ENCODE measurements at regions not wholly inside any gene's neighbourhood (a gene's known extent, or its start where the extent isn't known, plus 50 kb on each side); places are given as distances from the start of the nearest gene placed in this dataset.

GRCh38 chrX:110409925-110410324 lies 51.3 kb downstream of the RTL9 start:
- no peak for DNase-seq
- TF ChIP-seq FOSL2 (IDR thresholded peaks at IDR 0.05; ENCODE audit: borderline replicate concordance, low read depth) (peak; percentile 46; the same call in 1 of the 2 replicates), JUND (IDR thresholded peaks at IDR 0.05) (peak; percentile 29; the same call in 1 of the 2 replicates), RCOR1 (IDR thresholded peaks at IDR 0.05; ENCODE audit: low read length) (no peak)
- Histone ChIP-seq H3K27ac (ENCODE audit: low read depth in 2 of 2, low read length in 1 of 2) (no peak overlapping the region; a peak in 1 of 4 replicates), H3K9me2 (no peaks in the 10 kb centered on the region), H3K9me3 (no peaks in the 10 kb centered on the region), H3K27me3 (ENCODE audit: insufficient read depth) (no peaks in the 10 kb centered on the region), H3K4me2 (no peak overlapping the region), H2AFZ (ENCODE audit: low read depth) (no peak overlapping the region), H3K4me1 (ENCODE audit: control insufficient read depth in 1 of 2, insufficient read depth in 2 of 2, low read depth in 1 of 2, low read length in 1 of 2) (no peaks in the 10 kb centered on the region; a peak in 1 of 4 replicates), H3K79me2 (ENCODE audit: insufficient read depth) (no peaks in the 10 kb centered on the region), H3K36me3 (replicated peaks in 1 of 2; ENCODE audit: control insufficient read depth in 1 of 2, insufficient read depth in 2 of 2, low read length in 1 of 2) (no peaks in the 10 kb centered on the region), H4K20me1 (ENCODE audit: insufficient read depth) (no peaks in the 10 kb centered on the region), H3K9ac (no peak overlapping the region), H3F3A (replicated peaks; ENCODE audit: insufficient read depth) (no peaks in the 10 kb centered on the region), H3K4me3 (ENCODE audit: low read depth in 2 of 2, low read length in 1 of 2) (no peak overlapping the region)
- ChIA-PET CTCF (interaction anchor here (1.3 to 14.6 kb wide), 3 partner anchors 8 to 263 kb away, joined by 6 to 315 read pairs (median 82); no protein-coding TSS in a partner anchor), POLR2A (no interaction called here)
- WGBS (ENCODE audit: low lambda C conversion rate) = 12% methylated on average over 6 of the region's 6 CpGs

DNA sequence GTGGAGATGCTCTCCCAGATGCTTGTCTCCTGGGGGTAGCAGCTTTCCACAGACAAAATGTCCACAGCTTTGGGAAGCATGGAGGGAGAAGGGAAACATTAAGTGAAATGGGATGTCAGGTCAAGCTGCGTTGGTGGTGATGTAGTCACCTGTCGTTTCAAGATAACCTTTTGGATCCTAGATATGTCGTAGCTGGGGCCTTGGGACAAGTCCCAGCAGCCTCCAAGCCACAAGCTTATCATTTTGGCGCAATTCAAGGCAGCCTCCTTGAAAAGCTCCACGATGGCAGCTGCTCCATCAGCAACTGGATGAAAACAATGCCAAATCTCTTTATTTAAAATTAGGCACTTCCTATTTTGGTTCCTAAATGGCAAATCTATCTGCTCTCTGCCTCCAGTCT lies 52.0 kb downstream of the RTL9 start:
- H3K27me3 ChIP-seq (ENCODE audit: insufficient read depth) = no peaks in the 10 kb centered on the region
- no peak overlapping the region for H3K4me3 ChIP-seq (ENCODE audit: low read depth in 2 of 2, low read length in 1 of 2)
- no peak overlapping the region for H2AFZ ChIP-seq (ENCODE audit: low read depth)
- TF ChIP-seq, protein P1, sequence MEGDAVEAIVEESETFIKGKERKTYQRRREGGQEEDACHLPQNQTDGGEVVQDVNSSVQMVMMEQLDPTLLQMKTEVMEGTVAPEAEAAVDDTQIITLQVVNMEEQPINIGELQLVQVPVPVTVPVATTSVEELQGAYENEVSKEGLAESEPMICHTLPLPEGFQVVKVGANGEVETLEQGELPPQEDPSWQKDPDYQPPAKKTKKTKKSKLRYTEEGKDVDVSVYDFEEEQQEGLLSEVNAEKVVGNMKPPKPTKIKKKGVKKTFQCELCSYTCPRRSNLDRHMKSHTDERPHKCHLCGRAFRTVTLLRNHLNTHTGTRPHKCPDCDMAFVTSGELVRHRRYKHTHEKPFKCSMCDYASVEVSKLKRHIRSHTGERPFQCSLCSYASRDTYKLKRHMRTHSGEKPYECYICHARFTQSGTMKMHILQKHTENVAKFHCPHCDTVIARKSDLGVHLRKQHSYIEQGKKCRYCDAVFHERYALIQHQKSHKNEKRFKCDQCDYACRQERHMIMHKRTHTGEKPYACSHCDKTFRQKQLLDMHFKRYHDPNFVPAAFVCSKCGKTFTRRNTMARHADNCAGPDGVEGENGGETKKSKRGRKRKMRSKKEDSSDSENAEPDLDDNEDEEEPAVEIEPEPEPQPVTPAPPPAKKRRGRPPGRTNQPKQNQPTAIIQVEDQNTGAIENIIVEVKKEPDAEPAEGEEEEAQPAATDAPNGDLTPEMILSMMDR (IDR thresholded peaks at IDR 0.05) = no peak
- TF ChIP-seq NFIC (IDR thresholded peaks at IDR 0.05; ENCODE audit: borderline replicate concordance) = no peak
- TF ChIP-seq GABPA (IDR thresholded peaks at IDR 0.05; ENCODE audit: low read depth) = no peak
- no peak for TF ChIP-seq POLR2AphosphoS5 (IDR thresholded peaks at IDR 0.05; ENCODE audit: low read depth, low read length)
- no peak for TF ChIP-seq EZH2phosphoT487 (IDR thresholded peaks at IDR 0.05; ENCODE audit: borderline replicate concordance, low read depth)
- TF ChIP-seq RXRA (IDR thresholded peaks at IDR 0.05; ENCODE audit: borderline replicate concordance, low read depth) = no peak
- TF ChIP-seq RFX5 (IDR thresholded peaks at IDR 0.05; ENCODE audit: low read length) = no peak
- no peak for TF ChIP-seq MEF2A (IDR thresholded peaks at IDR 0.05; ENCODE audit: borderline replicate concordance, low read depth)
- TF ChIP-seq JUND (IDR thresholded peaks at IDR 0.05) = no peak
- no peak for TF ChIP-seq TEAD4 (IDR thresholded peaks at IDR 0.05; ENCODE audit: borderline replicate concordance, insufficient read depth)
- TF ChIP-seq SIN3A (IDR thresholded peaks at IDR 0.05; ENCODE audit: borderline replicate concordance, low read depth, low read length) = no peak
- no peak for TF ChIP-seq FOXJ3 (CRISPR knock-in tag; IDR thresholded peaks at IDR 0.05)
- TF ChIP-seq USF2 (IDR thresholded peaks at IDR 0.05; ENCODE audit: borderline replicate concordance, low read depth, low read length) = no peak
- no peak for TF ChIP-seq TCF12 (IDR thresholded peaks at IDR 0.05)
- TF ChIP-seq NRF1 (IDR thresholded peaks at IDR 0.05; ENCODE audit: low read depth, low read length) = no peak
- TF ChIP-seq RAD21 (IDR thresholded peaks at IDR 0.05; ENCODE audit: low read length) = no peak
- no peak for TF ChIP-seq MAX (IDR thresholded peaks at IDR 0.05; ENCODE audit: low read depth)
- TF ChIP-seq EP300 (IDR thresholded peaks at IDR 0.05; ENCODE audit: borderline replicate concordance in 1 of 2, low read depth in 1 of 2, low read length in 1 of 2) = no peak
- no peak overlapping the region for H3K9ac ChIP-seq
- H4K20me1 ChIP-seq (ENCODE audit: insufficient read depth) = no peaks in the 10 kb centered on the region
- peaks cover 3% of the 10 kb centered on the region for H3F3A ChIP-seq (replicated peaks; ENCODE audit: insufficient read depth)
- no peaks in the 10 kb centered on the region; a peak in 1 of 4 replicates for H3K4me1 ChIP-seq (ENCODE audit: control insufficient read depth in 1 of 2, insufficient read depth in 2 of 2, low read depth in 1 of 2, low read length in 1 of 2)
- ChIA-PET POLR2A (no interaction called here), CTCF (interaction anchor here (0.6 to 14.6 kb wide), 7 partner anchors 8 to 553 kb away, joined by 3 to 315 read pairs (median 6); no protein-coding TSS in a partner anchor)
- WGBS (ENCODE audit: low lambda C conversion rate) = 35% methylated on average over 5 of the region's 5 CpGs
- H3K9me2 ChIP-seq = no peaks in the 10 kb centered on the region
- H3K9me3 ChIP-seq = no peaks in the 10 kb centered on the region
- no peaks in the 10 kb centered on the region for H3K36me3 ChIP-seq (replicated peaks in 1 of 2; ENCODE audit: control insufficient read depth in 1 of 2, insufficient read depth in 2 of 2, low read length in 1 of 2)
- no peak overlapping the region for H3K4me2 ChIP-seq
- no peak for DNase-seq
- H3K79me2 ChIP-seq (ENCODE audit: insufficient read depth) = no peaks in the 10 kb centered on the region
- H3K27ac ChIP-seq (ENCODE audit: low read depth in 2 of 2, low read length in 1 of 2) = no peak overlapping the region
